K562 (cell line): ENCODE measurements at regions not wholly inside any gene's neighbourhood (a gene's known extent, or its start where the extent isn't known, plus 50 kb on each side); places are given as distances from the start of the nearest gene placed in this dataset.

ENCODE experiments used
- BCL6 ChIP-seq: fragments of 250-450 bp; sonication (Bioruptor Pico); IDR thresholded peaks from 2 replicates; pipeline ENCODE4 v1.4.0; 2020
- CTCF ChIP-seq, 3 experiments: IDR thresholded peaks in 2 of 3; conservative IDR thresholded peaks in 1 of 3; 2 replicates each; pipeline ENCODE4 v1.5.1; 2011 to 2012; ENCODE audit warnings: low read length in 3 of 3, mild to moderate bottlenecking in 3 of 3, control low read depth in 2 of 3, improper control_type of control experiment in 1 of 3, inconsistent platforms in 1 of 3, low read depth in 1 of 3, mixed read lengths in 1 of 3, moderate library complexity in 1 of 3; ENCODE audit not compliant: insufficient read depth in 2 of 3
- ELF4 ChIP-seq: fragments of 450-650 bp; formaldehyde crosslinking; IDR thresholded peaks from 2 replicates; pipeline ENCODE4 v1.4.0; 2022; ENCODE audit warnings: missing genetic modification characterization
- FOXA1 ChIP-seq: fragments of 450-650 bp; IDR thresholded peaks from 2 replicates; pipeline ENCODE4 v1.6.1; 2016; ENCODE audit warnings: mild to moderate bottlenecking, borderline replicate concordance
- IRF2 ChIP-seq: sonication (generic); formaldehyde crosslinking; IDR thresholded peaks from 2 replicates; pipeline ENCODE4 v1.8.1; 2022; ENCODE audit warnings: mild to moderate bottlenecking, missing genetic modification reagents
- MAFK ChIP-seq: IDR thresholded peaks from 2 replicates; pipeline ENCODE4 v1.6.1; 2011; ENCODE audit warnings: low read length, improper control_type of control experiment
- POLR2A ChIP-seq: fragments of 450-650 bp; conservative IDR thresholded peaks from 2 replicates; pipeline ENCODE4 v1.6.1; 2016
- SP1 ChIP-seq: sonication (generic); formaldehyde crosslinking; IDR thresholded peaks from 2 replicates; pipeline ENCODE4 v1.8.1; 2022; ENCODE audit warnings: mild to moderate bottlenecking, missing genetic modification reagents

GRCh38 chr7:106163257-106163656 is 51.1 kb upstream of the SYPL1 start:
- TF ChIP-seq POLR2A, result no peak
- no peak for TF ChIP-seq FOXA1
- no peak for TF ChIP-seq CTCF (IDR thresholded peaks at IDR 0.05 in 2 of 3, conservative IDR thresholded peaks at IDR 0.05 in 1 of 3; ENCODE audit: insufficient read depth in 2 of 3, low read depth in 1 of 3, low read length in 3 of 3)
- TF ChIP-seq IRF2 (CRISPR knock-in tag), result no peak
- TF ChIP-seq ELF4 (CRISPR knock-in tag), result no peak
- TF ChIP-seq BCL6 (CRISPR knock-in tag), result no peak
- no peak for TF ChIP-seq SP1 (CRISPR knock-in tag)
- TF ChIP-seq MAFK, result no peak
